ENCODE measurements at regions not wholly inside any gene's neighbourhood (a gene's known extent, or its start where the extent isn't known, plus 50 kb on each side); places are given as distances from the start of the nearest gene placed in this dataset.

- Histone ChIP-seq H3K9ac (ENCODE audit: low read length) (no peak overlapping the region), H3K9me3 (ENCODE audit: low read length) (no peaks in the 10 kb centered on the region), H4K20me1 (ENCODE audit: insufficient read depth) (no peaks in the 10 kb centered on the region), H3K79me2 (replicated peaks; ENCODE audit: insufficient read depth, low read length) (no peaks in the 10 kb centered on the region), H3K27ac (ENCODE audit: low read length) (no peak overlapping the region), H3K36me3 (ENCODE audit: insufficient read depth, low read length) (no peaks in the 10 kb centered on the region), H3K4me3 (ENCODE audit: low read length) (no peak overlapping the region), H2AFZ (ENCODE audit: low read depth, low read length) (no peak overlapping the region), H3K27me3 (ENCODE audit: insufficient read depth, low read depth, low read length) (no peaks in the 10 kb centered on the region), H3K9me2 (ENCODE audit: insufficient read depth, low read length) (no peaks in the 10 kb centered on the region), H3K4me2 (ENCODE audit: low read length) (no peak overlapping the region), H3F3A (ENCODE audit: insufficient read depth, low read length, poor library complexity, severe bottlenecking) (no peaks in the 10 kb centered on the region)
- TF ChIP-seq TAF1 (IDR thresholded peaks at IDR 0.05; ENCODE audit: low read depth) (no peak), SMC3 (conservative IDR thresholded peaks at IDR 0.05; ENCODE audit: poor library complexity) (no peak), RAD21 (conservative IDR thresholded peaks at IDR 0.05) (no peak), MXI1 (conservative IDR thresholded peaks at IDR 0.05; ENCODE audit: poor library complexity, severe bottlenecking) (no peak), EZH2 (IDR thresholded peaks at IDR 0.05; ENCODE audit: borderline replicate concordance, insufficient read depth, low read length, poor library complexity, severe bottlenecking) (no peak), CTCF (IDR thresholded peaks at IDR 0.05; ENCODE audit: poor library complexity, severe bottlenecking) (no peak), REST (IDR thresholded peaks at IDR 0.05; ENCODE audit: borderline replicate concordance) (no peak), EP300 (conservative IDR thresholded peaks at IDR 0.05; ENCODE audit: poor library complexity, severe bottlenecking) (no peak), POLR2AphosphoS5 (IDR thresholded peaks at IDR 0.05) (no peak)
Measured at GRCh38 chr12:93005928-93006392, 76.9 kb upstream of the EEA1 start.

GRCh38 chr12:93006471-93007208 is 77.5 kb upstream of the EEA1 start:
- H2AFZ ChIP-seq (ENCODE audit: low read depth, low read length), result no peak overlapping the region
- H3K9me3 ChIP-seq (ENCODE audit: low read length), result no peaks in the 10 kb centered on the region
- TF ChIP-seq EZH2 (IDR thresholded peaks at IDR 0.05; ENCODE audit: borderline replicate concordance, insufficient read depth, low read length, poor library complexity, severe bottlenecking) (no peak), POLR2AphosphoS5 (IDR thresholded peaks at IDR 0.05) (no peak), EP300 (conservative IDR thresholded peaks at IDR 0.05; ENCODE audit: poor library complexity, severe bottlenecking) (no peak), RAD21 (conservative IDR thresholded peaks at IDR 0.05) (no peak), MXI1 (conservative IDR thresholded peaks at IDR 0.05; ENCODE audit: poor library complexity, severe bottlenecking) (no peak), SMC3 (conservative IDR thresholded peaks at IDR 0.05; ENCODE audit: poor library complexity) (no peak)
- no peaks in the 10 kb centered on the region for H3F3A ChIP-seq (ENCODE audit: insufficient read depth, low read length, poor library complexity, severe bottlenecking)
- H3K79me2 ChIP-seq (replicated peaks; ENCODE audit: insufficient read depth, low read length), result no peaks in the 10 kb centered on the region
- H3K4me2 ChIP-seq (ENCODE audit: low read length), result no peak overlapping the region
- H3K36me3 ChIP-seq (ENCODE audit: insufficient read depth, low read length), result no peaks in the 10 kb centered on the region
- no peak overlapping the region for H3K9ac ChIP-seq (ENCODE audit: low read length)
- no peaks in the 10 kb centered on the region for H3K27me3 ChIP-seq (ENCODE audit: insufficient read depth, low read depth, low read length)
- no peaks in the 10 kb centered on the region for H3K9me2 ChIP-seq (ENCODE audit: insufficient read depth, low read length)
- no peak overlapping the region for H3K27ac ChIP-seq (ENCODE audit: low read length)
- H4K20me1 ChIP-seq (ENCODE audit: insufficient read depth), result no peaks in the 10 kb centered on the region
- no peak overlapping the region for H3K4me3 ChIP-seq (ENCODE audit: low read length)

Data from neural cell (in vitro differentiated cells).